ENCODE measurements at regions not wholly inside any gene's neighbourhood (a gene's known extent, or its start where the extent isn't known, plus 50 kb on each side); places are given as distances from the start of the nearest gene placed in this dataset.
A peak's percentile ranks its signal among the peaks of the same experiment; 100 is the strongest.

GRCh38 chr2:63772061-63772460 is 69.6 kb upstream of the UGP2 start:
- Histone ChIP-seq H2AK5ac (ENCODE audit: low read length) (no peak overlapping the region), H3K18ac (ENCODE audit: low read length) (no peak overlapping the region), H3K36me3 (ENCODE audit: control insufficient read depth in 1 of 2, insufficient read depth in 2 of 2, low read length in 2 of 2) (no peaks in the 10 kb centered on the region), H3K14ac (ENCODE audit: low read length) (no peak overlapping the region), H3K79me2 (ENCODE audit: control insufficient read depth, insufficient read depth, low read length, poor library complexity) (no peaks in the 10 kb centered on the region), H4K12ac (ENCODE audit: low read depth, low read length) (no peak overlapping the region), H3K4me1 (ENCODE audit: control insufficient read depth in 1 of 2, insufficient read depth in 2 of 2, low read length in 2 of 2) (no peaks in the 10 kb centered on the region), H3K79me1 (ENCODE audit: low read length) (no peaks in the 10 kb centered on the region), H3K27me3 (ENCODE audit: insufficient read depth, low read length) (no peaks in the 10 kb centered on the region), H3K4me3 (ENCODE audit: low read depth, low read length) (no peak overlapping the region), H2BK5ac (ENCODE audit: low read depth, low read length, poor library complexity) (no peak overlapping the region), H3K23ac (ENCODE audit: low read length) (no peak overlapping the region), H4K91ac (ENCODE audit: low read depth, low read length) (no peak overlapping the region), H3K27ac (ENCODE audit: low read depth, low read length) (no peak overlapping the region), H3K4me2 (ENCODE audit: low read length) (no peak overlapping the region), H2AFZ (ENCODE audit: insufficient read depth, low read length, poor library complexity) (no peak overlapping the region), H2BK12ac (ENCODE audit: low read length) (no peak overlapping the region), H3K9me3 (ENCODE audit: insufficient read depth, low read depth, low read length) (no peaks in the 10 kb centered on the region), H3K4ac (ENCODE audit: low read depth, low read length) (no peak overlapping the region), H2BK120ac (ENCODE audit: insufficient read depth, low read length, poor library complexity) (no peak overlapping the region), H3K9ac (ENCODE audit: low read length) (no peak overlapping the region), H4K8ac (ENCODE audit: low read depth, low read length) (no peak overlapping the region)
- DNase-seq = no peak
- no CpG with 5 or more reads among the region's 3 CpGs for WGBS (ENCODE audit: extremely low coverage, insufficient coverage, insufficient read length)

GRCh38 chr2:63775191-63775590 is 66.5 kb upstream of the UGP2 start:
- H3K79me1 ChIP-seq (ENCODE audit: low read length) = no peaks in the 10 kb centered on the region
- no peak overlapping the region for H3K14ac ChIP-seq (ENCODE audit: low read length)
- H3K36me3 ChIP-seq (ENCODE audit: control insufficient read depth in 1 of 2, insufficient read depth in 2 of 2, low read length in 2 of 2) = no peaks in the 10 kb centered on the region
- H3K18ac ChIP-seq (ENCODE audit: low read length) = no peak overlapping the region
- no peak overlapping the region for H2BK120ac ChIP-seq (ENCODE audit: insufficient read depth, low read length, poor library complexity)
- no peak overlapping the region for H2BK5ac ChIP-seq (ENCODE audit: low read depth, low read length, poor library complexity)
- H4K12ac ChIP-seq (ENCODE audit: low read depth, low read length) = no peak overlapping the region
- no peak overlapping the region for H4K8ac ChIP-seq (ENCODE audit: low read depth, low read length)
- no peak overlapping the region for H3K4me3 ChIP-seq (ENCODE audit: low read depth, low read length)
- H2AFZ ChIP-seq (ENCODE audit: insufficient read depth, low read length, poor library complexity) = no peak overlapping the region
- H3K27me3 ChIP-seq (ENCODE audit: insufficient read depth, low read length) = no peaks in the 10 kb centered on the region
- no peak overlapping the region for H4K91ac ChIP-seq (ENCODE audit: low read depth, low read length)
- H2BK12ac ChIP-seq (ENCODE audit: low read length) = no peak overlapping the region
- H3K4me2 ChIP-seq (ENCODE audit: low read length) = no peak overlapping the region
- no peak overlapping the region for H2AK5ac ChIP-seq (ENCODE audit: low read length)
- H3K27ac ChIP-seq (ENCODE audit: low read depth, low read length) = no peak overlapping the region
- DNase-seq = no peak
- no peak overlapping the region for H3K23ac ChIP-seq (ENCODE audit: low read length)
- H3K4me1 ChIP-seq (ENCODE audit: control insufficient read depth in 1 of 2, insufficient read depth in 2 of 2, low read length in 2 of 2) = no peaks in the 10 kb centered on the region
- H3K9me3 ChIP-seq (ENCODE audit: insufficient read depth, low read depth, low read length) = no peaks in the 10 kb centered on the region
- H3K4ac ChIP-seq (ENCODE audit: low read depth, low read length) = no peak overlapping the region
- no CpG with 5 or more reads among the region's 1 CpG for WGBS (ENCODE audit: extremely low coverage, insufficient coverage, insufficient read length)
- no peak overlapping the region for H3K9ac ChIP-seq (ENCODE audit: low read length)
- no peaks in the 10 kb centered on the region for H3K79me2 ChIP-seq (ENCODE audit: control insufficient read depth, insufficient read depth, low read length, poor library complexity)

GRCh38 chr2:63776382-63776781 is 65.3 kb upstream of the UGP2 start:
- Histone ChIP-seq H4K8ac (ENCODE audit: low read depth, low read length) (no peak overlapping the region), H2AK5ac (ENCODE audit: low read length) (no peak overlapping the region), H2BK5ac (ENCODE audit: low read depth, low read length, poor library complexity) (no peak overlapping the region), H3K36me3 (ENCODE audit: control insufficient read depth in 1 of 2, insufficient read depth in 2 of 2, low read length in 2 of 2) (no peaks in the 10 kb centered on the region), H3K9ac (ENCODE audit: low read length) (no peak overlapping the region), H3K79me1 (ENCODE audit: low read length) (no peaks in the 10 kb centered on the region), H3K27me3 (ENCODE audit: insufficient read depth, low read length) (no peaks in the 10 kb centered on the region), H3K4me3 (ENCODE audit: low read depth, low read length) (no peak overlapping the region), H3K9me3 (ENCODE audit: insufficient read depth, low read depth, low read length) (no peaks in the 10 kb centered on the region), H3K27ac (ENCODE audit: low read depth, low read length) (no peak overlapping the region), H3K18ac (ENCODE audit: low read length) (no peak overlapping the region), H3K4me2 (ENCODE audit: low read length) (no peak overlapping the region), H3K23ac (ENCODE audit: low read length) (no peak overlapping the region), H4K91ac (ENCODE audit: low read depth, low read length) (no peak overlapping the region), H3K14ac (ENCODE audit: low read length) (no peak overlapping the region), H3K79me2 (ENCODE audit: control insufficient read depth, insufficient read depth, low read length, poor library complexity) (no peaks in the 10 kb centered on the region), H2BK12ac (ENCODE audit: low read length) (no peak overlapping the region), H2BK120ac (ENCODE audit: insufficient read depth, low read length, poor library complexity) (no peak overlapping the region), H3K4ac (ENCODE audit: low read depth, low read length) (no peak overlapping the region), H2AFZ (ENCODE audit: insufficient read depth, low read length, poor library complexity) (no peak overlapping the region), H3K4me1 (ENCODE audit: control insufficient read depth in 1 of 2, insufficient read depth in 2 of 2, low read length in 2 of 2) (no peaks in the 10 kb centered on the region), H4K12ac (ENCODE audit: low read depth, low read length) (no peak overlapping the region)
- no CpG with 5 or more reads among the region's 2 CpGs for WGBS (ENCODE audit: extremely low coverage, insufficient coverage, insufficient read length)
- peak in 1 of 2 donors; percentile 17 for DNase-seq

GRCh38 chr2:63777816-63778215 is 63.9 kb upstream of the UGP2 start:
- no peak for DNase-seq
- Histone ChIP-seq H3K79me1 (ENCODE audit: low read length) (no peaks in the 10 kb centered on the region), H3K4ac (ENCODE audit: low read depth, low read length) (no peak overlapping the region), H2AK5ac (ENCODE audit: low read length) (no peak overlapping the region), H3K9ac (ENCODE audit: low read length) (no peak overlapping the region), H4K91ac (ENCODE audit: low read depth, low read length) (no peak overlapping the region), H2AFZ (ENCODE audit: insufficient read depth, low read length, poor library complexity) (no peak overlapping the region), H3K9me3 (ENCODE audit: insufficient read depth, low read depth, low read length) (no peaks in the 10 kb centered on the region), H3K27ac (ENCODE audit: low read depth, low read length) (no peak overlapping the region), H3K4me2 (ENCODE audit: low read length) (no peak overlapping the region), H2BK120ac (ENCODE audit: insufficient read depth, low read length, poor library complexity) (no peak overlapping the region), H3K18ac (ENCODE audit: low read length) (no peak overlapping the region), H4K12ac (ENCODE audit: low read depth, low read length) (no peak overlapping the region), H4K8ac (ENCODE audit: low read depth, low read length) (no peak overlapping the region), H3K14ac (ENCODE audit: low read length) (no peak overlapping the region), H3K4me3 (ENCODE audit: low read depth, low read length) (no peak overlapping the region), H3K27me3 (ENCODE audit: insufficient read depth, low read length) (no peaks in the 10 kb centered on the region), H2BK12ac (ENCODE audit: low read length) (no peak overlapping the region), H3K4me1 (ENCODE audit: control insufficient read depth in 1 of 2, insufficient read depth in 2 of 2, low read length in 2 of 2) (no peaks in the 10 kb centered on the region), H3K79me2 (ENCODE audit: control insufficient read depth, insufficient read depth, low read length, poor library complexity) (no peaks in the 10 kb centered on the region), H3K23ac (ENCODE audit: low read length) (no peak overlapping the region), H2BK5ac (ENCODE audit: low read depth, low read length, poor library complexity) (no peak overlapping the region), H3K36me3 (ENCODE audit: control insufficient read depth in 1 of 2, insufficient read depth in 2 of 2, low read length in 2 of 2) (no peaks in the 10 kb centered on the region)

Measured in trophoblast cell (in vitro differentiated cells and primary cell).